ENCODE measurements at regions not wholly inside any gene's neighbourhood (a gene's known extent, or its start where the extent isn't known, plus 50 kb on each side); places are given as distances from the start of the nearest gene placed in this dataset.

DNA sequence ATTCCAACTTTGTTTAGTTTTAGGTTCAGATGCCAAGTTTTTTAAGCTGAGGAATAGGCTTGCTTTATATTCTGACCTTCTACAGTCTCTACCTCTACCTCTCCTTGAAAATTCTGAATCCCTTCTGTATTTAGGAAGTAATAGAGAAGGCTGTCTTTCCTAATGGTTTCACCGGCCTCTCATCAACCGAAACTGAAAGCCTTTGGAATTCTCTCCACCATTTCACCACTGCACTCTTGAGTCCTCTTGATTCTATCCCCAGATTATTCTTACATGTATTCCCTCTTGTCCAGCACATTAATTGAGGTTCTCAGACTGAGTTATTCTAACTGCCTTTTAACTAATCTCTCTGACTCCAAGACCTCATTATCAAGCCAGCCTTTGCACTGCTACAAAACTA is 67.7 kb upstream of the PICALM start:
- TF ChIP-seq, protein P1, sequence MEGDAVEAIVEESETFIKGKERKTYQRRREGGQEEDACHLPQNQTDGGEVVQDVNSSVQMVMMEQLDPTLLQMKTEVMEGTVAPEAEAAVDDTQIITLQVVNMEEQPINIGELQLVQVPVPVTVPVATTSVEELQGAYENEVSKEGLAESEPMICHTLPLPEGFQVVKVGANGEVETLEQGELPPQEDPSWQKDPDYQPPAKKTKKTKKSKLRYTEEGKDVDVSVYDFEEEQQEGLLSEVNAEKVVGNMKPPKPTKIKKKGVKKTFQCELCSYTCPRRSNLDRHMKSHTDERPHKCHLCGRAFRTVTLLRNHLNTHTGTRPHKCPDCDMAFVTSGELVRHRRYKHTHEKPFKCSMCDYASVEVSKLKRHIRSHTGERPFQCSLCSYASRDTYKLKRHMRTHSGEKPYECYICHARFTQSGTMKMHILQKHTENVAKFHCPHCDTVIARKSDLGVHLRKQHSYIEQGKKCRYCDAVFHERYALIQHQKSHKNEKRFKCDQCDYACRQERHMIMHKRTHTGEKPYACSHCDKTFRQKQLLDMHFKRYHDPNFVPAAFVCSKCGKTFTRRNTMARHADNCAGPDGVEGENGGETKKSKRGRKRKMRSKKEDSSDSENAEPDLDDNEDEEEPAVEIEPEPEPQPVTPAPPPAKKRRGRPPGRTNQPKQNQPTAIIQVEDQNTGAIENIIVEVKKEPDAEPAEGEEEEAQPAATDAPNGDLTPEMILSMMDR (IDR thresholded peaks at IDR 0.05): no peak
- no peak for TF ChIP-seq POLR2A (IDR thresholded peaks at IDR 0.05)

Data from uterus (tissue), 2 donors.